GM19397 (cell line): ENCODE measurements at regions not wholly inside any gene's neighbourhood (a gene's known extent, or its start where the extent isn't known, plus 50 kb on each side); places are given as distances from the start of the nearest gene placed in this dataset.

Experiments
- ATAC-seq: cut with Tn5 transposase; IDR thresholded peaks from one replicate; pipeline ENCODE4 v1.9.1; 2021; ENCODE audit warnings: mild to moderate bottlenecking, moderate library complexity; ENCODE audit not compliant: unreplicated experiment

DNA sequence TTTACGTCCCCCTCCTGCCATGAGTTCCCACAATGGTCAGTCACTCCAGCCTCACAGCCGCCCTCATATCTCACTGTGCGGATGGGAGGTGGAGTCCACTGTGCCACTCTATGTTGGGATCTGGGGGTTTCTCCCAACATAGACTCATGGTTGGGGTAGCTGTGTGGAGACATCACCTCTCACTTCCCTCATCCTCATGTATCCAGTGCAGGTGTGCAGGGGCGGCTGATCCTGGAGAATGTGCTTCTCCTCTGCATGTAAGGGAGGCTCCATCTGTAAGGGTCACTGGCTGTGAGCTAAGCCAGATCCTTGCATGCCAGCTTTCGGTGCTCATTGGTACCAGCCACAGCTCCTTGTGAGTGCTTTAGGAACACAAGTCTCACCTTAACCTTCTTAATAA lies 400.8 kb downstream of the CDH26 start:
- ATAC-seq = no peak

- no peak for ATAC-seq
These were observed 403.7 kb downstream of the CDH26 start for GRCh38 chr20:60361761-60362395.

DNA sequence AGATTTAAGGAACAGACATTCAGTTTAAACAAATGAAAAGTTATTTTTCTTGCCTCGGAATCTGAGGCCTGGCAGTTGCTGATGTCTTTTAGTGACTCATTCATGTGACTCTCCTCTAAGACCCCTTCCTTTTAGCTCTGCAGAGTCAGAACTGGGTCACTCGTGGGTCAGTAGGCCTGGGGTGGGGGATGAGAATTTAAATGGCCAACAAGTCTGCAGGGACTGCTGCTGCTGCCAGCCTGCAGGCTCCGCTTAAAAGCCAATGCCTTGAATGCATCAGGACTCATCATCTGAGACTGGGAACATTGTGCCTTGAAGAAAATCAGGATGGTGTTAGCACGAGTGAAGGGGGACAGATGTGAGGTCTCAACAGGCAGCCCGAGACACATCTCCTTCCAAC lies 404.3 kb downstream of the CDH26 start:
- ATAC-seq = no peak

DNA sequence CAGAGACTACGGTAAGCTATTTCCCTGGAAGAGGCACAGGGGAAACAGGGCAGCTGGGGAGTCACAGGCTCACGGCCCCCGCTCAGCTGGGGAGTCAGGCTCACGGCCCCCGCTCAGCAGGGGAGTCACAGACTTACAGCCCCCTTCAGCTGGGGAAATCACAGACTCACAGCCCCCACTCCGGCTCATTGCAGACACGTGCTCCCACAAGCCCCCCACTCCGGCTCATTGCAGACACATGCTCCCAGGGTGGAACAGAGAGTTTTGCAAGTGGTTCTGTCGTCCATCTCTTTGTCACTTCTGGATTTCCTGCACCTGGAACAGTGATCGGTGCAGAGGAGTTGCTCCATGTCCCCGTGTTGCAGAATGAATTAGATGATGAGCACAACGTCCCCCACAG lies 405.5 kb downstream of the CDH26 start:
- no peak for ATAC-seq

- ATAC-seq = no peak
These were observed 406.9 kb downstream of the CDH26 start for GRCh38 chr20:60365064-60365666.

- ATAC-seq = no peak
These were observed 407.7 kb downstream of the CDH26 start for GRCh38 chr20:60365882-60366281.

GRCh38 chr20:60371384-60371783 lies 413.2 kb downstream of the CDH26 start:
- ATAC-seq = no peak

GRCh38 chr20:60372275-60372674 lies 414.1 kb downstream of the CDH26 start:
- ATAC-seq = no peak

DNA sequence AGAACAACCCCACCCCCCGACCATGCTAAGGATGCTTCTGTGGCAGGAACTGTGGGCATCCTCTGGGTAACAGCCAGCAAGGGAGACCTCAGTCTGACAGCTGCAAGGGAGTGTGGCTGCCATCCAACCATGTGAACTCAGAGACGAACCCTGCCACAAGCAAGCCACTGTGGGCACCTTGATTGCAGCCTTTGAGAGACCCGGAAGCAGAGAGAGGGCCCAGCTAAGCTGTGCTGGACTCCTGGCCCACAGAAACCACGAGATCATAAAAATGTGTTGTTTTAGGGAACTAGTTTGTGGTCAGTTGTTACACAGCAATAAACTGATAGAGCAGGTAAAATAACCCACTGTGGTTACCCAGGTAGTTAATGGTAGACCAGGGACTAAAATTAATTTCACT lies 414.6 kb downstream of the CDH26 start:
- ATAC-seq = no peak

GRCh38 chr20:60378620-60379019 lies 420.4 kb downstream of the CDH26 start:
- ATAC-seq = no peak

DNA sequence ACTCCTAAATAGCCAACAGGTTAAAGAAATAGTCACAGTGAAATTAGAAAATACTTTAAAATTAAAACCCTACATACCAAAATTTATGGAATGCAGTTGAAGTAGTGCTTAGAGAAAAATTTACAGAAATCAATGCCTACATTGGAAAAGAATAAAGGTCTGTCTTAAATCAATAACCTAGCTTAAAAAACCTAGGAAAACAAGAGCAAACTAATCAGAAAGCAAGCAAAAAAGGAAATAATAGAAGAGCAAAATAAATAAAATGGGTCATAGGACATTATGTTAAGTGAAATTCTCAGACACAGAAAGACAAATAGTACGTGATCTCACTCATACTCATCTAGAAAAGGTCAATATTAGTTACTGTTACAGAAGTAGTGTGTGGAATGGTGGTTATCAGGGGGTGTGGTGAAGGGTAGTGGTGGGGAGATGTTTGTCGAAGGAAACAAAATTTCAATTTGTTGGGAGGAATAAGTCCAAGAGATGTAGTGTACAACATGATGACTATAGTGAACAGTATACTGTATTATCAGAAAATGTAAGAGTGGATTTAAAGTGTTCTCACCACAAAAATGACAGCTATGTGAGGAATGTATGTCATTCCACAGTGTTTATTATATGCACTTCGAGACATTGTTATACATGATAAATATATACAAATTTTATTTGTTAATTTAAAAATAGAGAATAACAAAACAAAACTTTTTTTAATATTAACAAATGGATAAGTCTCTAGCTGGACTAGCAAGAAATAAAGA lies 423.6 kb downstream of the CDH26 start:
- ATAC-seq = no peak

DNA sequence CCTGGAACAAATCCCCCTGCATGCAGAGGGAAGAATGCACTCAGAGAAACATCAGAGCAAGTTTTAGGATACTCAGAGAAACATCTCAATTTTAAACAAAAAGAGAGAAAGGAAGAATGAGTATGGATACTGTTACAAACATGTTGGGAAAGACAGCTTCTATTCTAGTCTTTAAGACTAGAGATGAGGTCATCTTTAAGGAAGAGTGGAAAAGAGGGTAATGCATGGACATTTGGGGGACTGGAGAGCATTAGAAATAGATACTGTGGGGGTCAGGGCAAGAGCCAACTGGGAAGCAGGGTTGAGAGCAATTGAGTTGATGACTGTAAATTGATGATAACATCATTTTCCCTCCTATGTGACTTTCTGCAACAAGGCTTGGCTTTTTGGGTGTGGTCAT lies 431.2 kb downstream of the CDH26 start:
- ATAC-seq = no peak

GRCh38 chr20:60389882-60390281 lies 431.7 kb downstream of the CDH26 start:
- no peak for ATAC-seq

DNA sequence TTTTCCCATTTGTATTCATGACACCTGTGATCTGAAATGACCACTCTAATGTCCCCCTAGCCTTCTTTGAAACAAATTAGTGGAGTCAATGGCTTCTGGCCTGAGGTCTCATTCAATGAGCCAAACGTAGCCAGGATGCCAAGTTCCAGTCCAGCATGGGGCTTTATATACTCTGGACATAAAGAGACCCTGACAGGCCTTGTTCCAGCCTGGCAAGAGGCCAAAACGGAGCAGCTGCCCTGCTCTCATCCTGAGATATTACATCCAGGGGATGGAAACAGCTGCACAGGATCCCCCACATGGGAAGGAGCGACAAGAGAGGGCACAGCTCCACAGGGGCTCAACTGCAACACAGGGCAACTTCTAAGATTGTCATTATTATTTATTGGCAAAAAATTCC lies 437.8 kb downstream of the CDH26 start:
- no peak for ATAC-seq

DNA sequence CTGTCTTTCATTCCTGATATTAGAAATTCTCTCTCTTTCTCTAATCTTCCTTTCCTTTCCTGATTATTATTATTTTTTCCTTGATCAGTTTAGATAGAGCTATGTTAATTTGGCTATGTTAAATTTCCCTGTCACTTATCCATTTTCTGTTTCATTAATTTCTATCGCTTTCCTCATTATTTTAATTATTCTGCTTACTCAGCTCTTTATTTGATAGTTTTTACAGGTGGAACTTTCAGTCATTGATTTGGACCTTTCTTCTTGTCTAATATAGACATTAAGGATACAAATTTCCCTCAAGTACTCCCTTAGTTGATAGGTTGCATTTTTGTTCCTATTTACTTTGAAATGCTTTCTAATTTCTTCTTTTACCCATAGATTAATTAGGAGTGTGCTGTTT lies 442.3 kb downstream of the CDH26 start:
- no peak for ATAC-seq

GRCh38 chr20:60402189-60403058 lies 444.2 kb downstream of the CDH26 start:
- no peak for ATAC-seq

DNA sequence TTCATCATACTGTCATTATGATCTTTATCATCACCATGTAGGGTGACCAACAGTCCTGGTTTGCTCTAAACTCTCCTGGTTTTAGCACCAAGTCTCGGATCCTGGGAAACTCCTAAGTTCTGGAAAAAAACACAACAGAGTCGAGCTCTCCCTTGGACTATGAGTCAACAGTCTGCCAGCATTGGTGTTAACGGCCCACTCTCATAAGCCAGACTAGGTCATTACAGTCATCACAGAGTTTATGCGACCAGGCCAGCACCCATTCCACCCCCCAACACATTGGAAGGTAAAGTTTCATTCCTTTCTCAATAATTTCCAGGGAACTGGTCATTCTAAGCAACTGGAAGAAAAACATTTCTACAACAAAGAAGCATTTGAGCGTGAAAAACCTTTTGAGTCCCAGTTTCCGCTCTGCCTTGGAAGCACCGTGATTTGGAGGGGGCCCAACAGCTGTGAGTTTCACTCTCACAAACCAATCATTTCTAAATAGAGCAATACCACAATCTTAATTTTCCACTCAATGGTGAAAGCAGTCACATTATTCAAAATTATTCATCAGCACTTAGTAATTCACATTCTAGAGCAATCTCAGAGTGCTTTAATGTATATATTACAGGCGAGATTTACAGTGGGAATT lies 445.0 kb downstream of the CDH26 start:
- ATAC-seq = no peak

GRCh38 chr20:60407011-60407771 lies 449.0 kb downstream of the CDH26 start:
- ATAC-seq = no peak

- no peak for ATAC-seq
These were observed 449.7 kb downstream of the CDH26 start for GRCh38 chr20:60407938-60408337.

- no peak for ATAC-seq
These were observed 450.2 kb downstream of the CDH26 start for GRCh38 chr20:60408435-60408834.
